Smooth muscle cell (in vitro differentiated cells): ENCODE measurements at regions not wholly inside any gene's neighbourhood (a gene's known extent, or its start where the extent isn't known, plus 50 kb on each side); places are given as distances from the start of the nearest gene placed in this dataset.

ENCODE experiments used
- DNase-seq: peaks from one replicate; lab custom pipeline; 2025; ENCODE audit not compliant: unreplicated experiment; lab: John Stamatoyannopoulos, UW
- H2AFZ ChIP-seq: fragments of 200-600 bp; sonication (generic); 2 replicates; pipeline ENCODE4 v1.6.0; 2016; ENCODE audit warnings: antibody characterized with exemption, low read depth, mild to moderate bottlenecking
- H3F3A ChIP-seq: fragments of 200-600 bp; sonication (generic); 2 replicates; pipeline ENCODE4 v1.6.0; 2017; ENCODE audit warnings: antibody characterized with exemption, low read depth
- H3K27ac ChIP-seq: fragments of 200-600 bp; sonication (generic); 2 replicates; pipeline ENCODE4 v1.5.1; 2016; ENCODE audit warnings: low read depth, mild to moderate bottlenecking
- H3K27me3 ChIP-seq: fragments of 200-600 bp; sonication (generic); 2 replicates; pipeline ENCODE4 v1.6.1; 2016; ENCODE audit warnings: low read depth, mild to moderate bottlenecking
- H3K36me3 ChIP-seq: fragments of 200-600 bp; sonication (generic); 2 replicates; pipeline ENCODE4 v1.5.1; 2016; ENCODE audit warnings: low read depth
- H3K4me1 ChIP-seq: fragments of 200-600 bp; sonication (generic); 2 replicates; pipeline ENCODE4 v1.5.1; 2016; ENCODE audit warnings: low read depth
- H3K4me2 ChIP-seq: fragments of 200-600 bp; sonication (generic); 2 replicates; pipeline ENCODE4 v1.6.0; 2016; ENCODE audit warnings: mild to moderate bottlenecking
- H3K4me3 ChIP-seq: fragments of 200-600 bp; sonication (generic); 2 replicates; pipeline ENCODE4 v1.5.1; 2016; ENCODE audit warnings: mild to moderate bottlenecking
- H3K79me2 ChIP-seq: fragments of 200-600 bp; sonication (generic); 2 replicates; pipeline ENCODE4 v1.6.0; 2016; ENCODE audit warnings: low read depth, mild to moderate bottlenecking
- H3K9ac ChIP-seq: fragments of 200-600 bp; sonication (generic); 2 replicates; pipeline ENCODE4 v1.6.0; 2016; ENCODE audit warnings: low read depth
- H3K9me3 ChIP-seq: fragments of 200-600 bp; sonication (generic); replicated peaks from 2 replicates; pipeline ENCODE4 v1.5.1; 2016; ENCODE audit warnings: low read depth
- H4K20me1 ChIP-seq: fragments of 200-600 bp; sonication (generic); 2 replicates; pipeline ENCODE4 v1.6.0; 2016; ENCODE audit warnings: low read depth
- WGBS: methylation state at CpG from one replicate; pipeline ENCODE4 v1.1.7; 2016; ENCODE audit warnings: low lambda C conversion rate; 5-methylcytosine and 5-hydroxymethylcytosine counted together
- TF ChIP-seq, protein P1 (sequence below): fragments of 200-600 bp; sonication (generic); IDR thresholded peaks from 2 replicates; pipeline ENCODE4 v1.5.1; 2017; ENCODE audit warnings: borderline replicate concordance, mild to moderate bottlenecking, antibody characterized with exemption; ENCODE audit not compliant: insufficient read depth, poor library complexity, severe bottlenecking

DNA sequence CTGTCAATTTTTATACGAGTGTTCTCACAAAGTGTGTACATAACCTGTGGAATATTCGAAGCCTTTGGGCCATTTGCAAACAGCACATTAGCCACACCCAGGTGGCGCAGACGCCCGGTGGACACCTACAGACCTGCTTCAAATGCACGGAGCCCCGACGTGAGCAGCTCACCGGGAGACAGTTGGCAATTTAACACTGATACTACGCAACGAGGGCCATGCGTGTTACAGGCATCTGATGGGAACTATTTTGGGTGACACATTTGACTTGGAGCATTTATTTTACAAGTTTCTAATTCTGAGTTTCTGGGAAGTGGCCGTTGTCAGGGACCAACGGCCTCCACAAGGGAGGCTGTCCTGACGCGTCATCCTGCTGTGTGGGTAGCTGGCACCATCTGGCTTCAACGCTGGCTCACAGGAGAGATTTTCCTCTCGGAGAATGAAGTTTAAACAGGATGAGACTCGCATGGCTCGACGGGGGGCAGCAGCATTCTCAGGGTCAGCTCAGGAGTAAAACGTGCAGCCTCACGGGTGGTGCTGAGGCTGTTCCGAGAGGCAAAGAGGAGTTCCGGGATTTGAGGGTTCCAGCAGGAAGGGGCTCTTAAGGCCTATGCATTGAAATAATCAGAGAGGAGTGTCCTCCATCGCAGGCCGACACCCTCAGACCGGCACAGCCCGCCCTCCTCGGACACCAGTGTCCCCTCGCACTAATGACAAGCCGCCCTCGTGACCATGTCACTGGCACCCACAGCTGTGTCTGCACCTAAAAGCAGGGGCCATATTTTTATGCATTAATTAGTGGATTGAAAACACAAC lies 207.4 kb downstream of the DLL1 start:
- Histone ChIP-seq H3K4me3 (no peak overlapping the region), H3K27ac (no peak overlapping the region), H3K9me3 (no peaks in the 10 kb centered on the region), H4K20me1 (no peaks in the 10 kb centered on the region), H3K4me2 (no peak overlapping the region), H3F3A (no peaks in the 10 kb centered on the region), H3K9ac (no peak overlapping the region), H3K4me1 (peaks cover 7% of the 10 kb centered on the region), H3K27me3 (no peaks in the 10 kb centered on the region), H3K36me3 (no peaks in the 10 kb centered on the region), H3K79me2 (no peaks in the 10 kb centered on the region), H2AFZ (no peak overlapping the region)
- no peak for DNase-seq
- WGBS = 94% methylated on average over 33 of the region's 33 CpGs
- TF ChIP-seq, protein P1, sequence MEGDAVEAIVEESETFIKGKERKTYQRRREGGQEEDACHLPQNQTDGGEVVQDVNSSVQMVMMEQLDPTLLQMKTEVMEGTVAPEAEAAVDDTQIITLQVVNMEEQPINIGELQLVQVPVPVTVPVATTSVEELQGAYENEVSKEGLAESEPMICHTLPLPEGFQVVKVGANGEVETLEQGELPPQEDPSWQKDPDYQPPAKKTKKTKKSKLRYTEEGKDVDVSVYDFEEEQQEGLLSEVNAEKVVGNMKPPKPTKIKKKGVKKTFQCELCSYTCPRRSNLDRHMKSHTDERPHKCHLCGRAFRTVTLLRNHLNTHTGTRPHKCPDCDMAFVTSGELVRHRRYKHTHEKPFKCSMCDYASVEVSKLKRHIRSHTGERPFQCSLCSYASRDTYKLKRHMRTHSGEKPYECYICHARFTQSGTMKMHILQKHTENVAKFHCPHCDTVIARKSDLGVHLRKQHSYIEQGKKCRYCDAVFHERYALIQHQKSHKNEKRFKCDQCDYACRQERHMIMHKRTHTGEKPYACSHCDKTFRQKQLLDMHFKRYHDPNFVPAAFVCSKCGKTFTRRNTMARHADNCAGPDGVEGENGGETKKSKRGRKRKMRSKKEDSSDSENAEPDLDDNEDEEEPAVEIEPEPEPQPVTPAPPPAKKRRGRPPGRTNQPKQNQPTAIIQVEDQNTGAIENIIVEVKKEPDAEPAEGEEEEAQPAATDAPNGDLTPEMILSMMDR = no peak

- no peak for DNase-seq
- H3K79me2 ChIP-seq = no peaks in the 10 kb centered on the region
- H3K4me3 ChIP-seq = no peak overlapping the region
- peaks cover 7% of the 10 kb centered on the region for H3K4me1 ChIP-seq
- no peaks in the 10 kb centered on the region for H3K36me3 ChIP-seq
- H4K20me1 ChIP-seq = no peaks in the 10 kb centered on the region
- H3F3A ChIP-seq = no peaks in the 10 kb centered on the region
- no peaks in the 10 kb centered on the region for H3K27me3 ChIP-seq
- H2AFZ ChIP-seq = no peak overlapping the region
- WGBS = 92% methylated on average over 12 of the region's 12 CpGs
- TF ChIP-seq, protein P1 = no peak
- no peak overlapping the region for H3K4me2 ChIP-seq
- H3K9ac ChIP-seq = no peak overlapping the region
- no peaks in the 10 kb centered on the region for H3K9me3 ChIP-seq
- H3K27ac ChIP-seq = no peak overlapping the region
Observed at GRCh38 chr6:170082531-170083187, 208.2 kb downstream of the DLL1 start.

- Histone ChIP-seq H3K79me2 (no peaks in the 10 kb centered on the region), H3K4me3 (no peak overlapping the region), H3K27ac (no peak overlapping the region), H3K36me3 (no peaks in the 10 kb centered on the region), H2AFZ (no peak overlapping the region), H3K9me3 (no peaks in the 10 kb centered on the region), H3K4me1 (peaks cover 7% of the 10 kb centered on the region), H4K20me1 (no peaks in the 10 kb centered on the region), H3K9ac (no peak overlapping the region), H3F3A (no peaks in the 10 kb centered on the region), H3K4me2 (no peak overlapping the region), H3K27me3 (no peaks in the 10 kb centered on the region)
- WGBS = 95% methylated on average over 13 of the region's 13 CpGs
- no peak for DNase-seq
- TF ChIP-seq, protein P1 = no peak
Observed at GRCh38 chr6:170082067-170082466, 208.8 kb downstream of the DLL1 start.
